ENCODE measurements at regions not wholly inside any gene's neighbourhood (a gene's known extent, or its start where the extent isn't known, plus 50 kb on each side); places are given as distances from the start of the nearest gene placed in this dataset.
"Not testable (repeated sequence)": the region's sequence is repeated elsewhere in the genome, so short reads cannot be mapped to it uniquely, and the experiment has no call there.

GRCh38 chr13:64239372-64239771, 2823.7 kb upstream of the PCDH20 start:
- no peak for DNase-seq

DNA sequence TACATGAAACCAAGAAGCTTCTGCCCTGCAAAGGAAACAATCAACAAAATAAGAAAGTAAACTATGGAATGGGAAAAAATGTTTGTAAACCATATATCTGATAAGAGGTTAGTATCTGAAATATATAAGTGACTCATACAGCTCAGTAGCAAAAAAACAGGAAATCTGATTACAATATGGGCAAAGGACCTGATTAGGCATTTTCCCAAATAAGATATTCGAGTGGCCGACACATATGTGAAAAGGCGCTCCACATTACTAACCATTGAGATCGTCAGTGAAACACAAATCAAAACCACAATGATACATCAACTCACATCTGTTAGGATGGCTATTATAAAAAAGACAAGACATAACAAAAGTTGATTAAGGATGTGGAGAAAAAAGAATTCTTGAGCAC, 2818.6 kb upstream of the PCDH20 start:
- no peak for DNase-seq

GRCh38 chr13:64223016-64223415, 2807.4 kb upstream of the PCDH20 start:
- DNase-seq = no peak

- DNase-seq = no peak
Measured at GRCh38 chr13:64206430-64207225, 2791.0 kb upstream of the PCDH20 start.

GRCh38 chr13:64202517-64202916, 2786.9 kb upstream of the PCDH20 start:
- no peak for DNase-seq

DNA sequence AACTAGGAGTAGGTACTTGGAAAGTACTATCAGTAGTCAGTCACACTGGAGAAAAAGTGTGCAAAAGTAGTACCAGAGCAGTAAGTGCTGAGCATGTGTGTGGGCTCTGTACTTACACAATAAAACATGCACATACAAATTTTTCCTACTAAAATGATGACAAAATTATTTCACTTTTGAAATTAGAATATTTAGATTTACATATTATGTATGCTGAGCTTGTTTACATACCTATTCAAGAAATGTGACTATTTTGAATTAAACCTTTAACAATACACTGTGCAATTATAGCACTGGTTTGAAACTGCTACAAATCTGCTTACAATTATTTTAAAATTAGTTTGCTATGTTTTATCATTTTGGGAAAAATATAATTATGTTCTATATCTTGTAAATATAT, 2781.6 kb upstream of the PCDH20 start:
- DNase-seq = no peak

DNA sequence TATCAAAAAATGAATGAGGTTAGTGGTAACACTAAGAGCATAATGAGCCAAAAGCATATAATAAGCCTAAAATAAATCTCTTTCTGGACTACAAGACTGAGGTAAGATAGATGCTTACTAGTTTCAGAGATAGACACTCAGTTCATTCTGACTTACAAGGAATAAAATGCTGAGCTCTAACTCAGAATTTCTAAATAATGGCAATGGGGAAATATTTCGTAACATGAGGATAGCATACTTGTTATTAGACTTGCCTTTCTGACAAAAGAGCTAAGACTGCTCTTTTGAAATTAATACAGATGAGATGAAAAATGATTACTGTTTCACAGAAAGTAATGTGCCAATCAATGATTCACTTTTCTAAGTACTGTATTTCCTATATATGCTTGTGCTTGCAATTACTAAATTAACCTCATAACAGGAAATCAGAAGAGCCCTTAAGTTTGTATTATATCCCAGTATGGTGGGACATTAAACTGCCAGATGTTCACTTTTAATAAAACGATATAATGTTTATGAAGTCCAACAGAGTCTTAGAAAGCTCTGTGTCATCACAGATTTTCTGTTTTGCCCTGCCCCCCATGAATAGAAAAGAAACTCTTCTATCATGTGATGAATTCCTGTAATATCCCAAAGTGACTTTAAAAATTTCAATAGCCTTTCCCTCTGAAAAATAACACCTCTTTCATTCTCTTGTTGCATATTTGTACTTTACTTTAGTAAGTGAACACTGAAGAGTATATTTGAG, 2771.0 kb upstream of the PCDH20 start:
- no peak for DNase-seq

GRCh38 chr13:64186071-64186470, 2770.4 kb upstream of the PCDH20 start:
- no peak for DNase-seq

DNA sequence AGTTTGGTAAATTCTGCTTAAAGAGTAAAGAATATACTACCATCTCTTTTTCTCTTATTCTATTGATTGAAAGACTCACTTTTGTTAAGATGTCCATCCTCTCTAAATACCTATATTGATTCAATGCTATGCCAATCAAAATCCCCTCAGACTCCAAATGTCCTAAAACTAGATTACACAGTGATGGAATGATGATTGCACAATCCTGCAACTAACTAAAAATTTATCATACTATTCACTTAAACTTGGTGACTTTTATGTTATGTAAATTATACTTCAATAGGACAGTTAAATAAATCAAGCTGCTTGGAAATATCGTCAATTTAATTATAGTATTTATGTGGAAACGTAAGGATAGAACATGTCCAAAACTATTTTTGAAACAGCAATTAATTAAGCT, 2765.1 kb upstream of the PCDH20 start:
- no peak for DNase-seq

DNA sequence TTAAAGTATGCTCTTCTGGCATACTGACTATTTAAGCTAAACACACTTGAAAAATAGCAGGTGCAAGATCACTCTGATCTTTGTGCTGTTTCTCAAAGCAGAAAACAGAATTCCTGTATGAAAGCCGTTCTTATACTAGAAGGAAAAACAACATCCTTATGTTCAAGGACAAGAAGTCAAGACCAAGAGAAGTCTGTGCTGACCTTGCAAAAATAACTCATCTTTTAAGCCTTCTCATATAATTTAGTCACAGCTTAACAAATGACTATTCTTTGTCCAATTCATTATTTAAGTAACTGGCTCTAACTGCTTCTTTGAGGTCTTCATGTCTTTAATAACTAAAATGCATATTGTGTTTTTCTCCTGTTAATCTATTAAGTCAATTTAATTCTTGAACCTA, 2750.2 kb upstream of the PCDH20 start:
- no peak for DNase-seq

GRCh38 chr13:64164435-64164834, 2748.8 kb upstream of the PCDH20 start:
- DNase-seq = no peak

DNA sequence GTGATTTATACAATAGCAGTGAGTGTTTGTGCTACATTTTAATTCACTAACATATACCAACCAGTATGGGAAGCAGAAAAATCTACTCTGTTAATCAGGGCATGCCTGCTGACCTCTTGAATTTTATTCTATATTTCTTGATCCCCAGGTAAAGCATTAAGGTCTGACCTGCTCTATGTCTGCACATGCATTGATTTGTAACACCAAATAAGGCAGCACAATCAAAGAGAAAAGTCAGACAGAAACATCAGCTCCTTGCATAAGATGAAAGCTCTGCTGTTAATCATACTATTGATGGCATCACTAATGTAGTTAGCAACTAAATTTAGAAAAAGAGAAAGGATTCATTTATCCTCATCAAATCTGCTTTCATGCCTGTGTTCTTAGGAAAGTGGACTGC, 2744.8 kb upstream of the PCDH20 start:
- DNase-seq = no peak

- no peak for DNase-seq
Measured at GRCh38 chr13:64158908-64159307, 2743.3 kb upstream of the PCDH20 start.

DNA sequence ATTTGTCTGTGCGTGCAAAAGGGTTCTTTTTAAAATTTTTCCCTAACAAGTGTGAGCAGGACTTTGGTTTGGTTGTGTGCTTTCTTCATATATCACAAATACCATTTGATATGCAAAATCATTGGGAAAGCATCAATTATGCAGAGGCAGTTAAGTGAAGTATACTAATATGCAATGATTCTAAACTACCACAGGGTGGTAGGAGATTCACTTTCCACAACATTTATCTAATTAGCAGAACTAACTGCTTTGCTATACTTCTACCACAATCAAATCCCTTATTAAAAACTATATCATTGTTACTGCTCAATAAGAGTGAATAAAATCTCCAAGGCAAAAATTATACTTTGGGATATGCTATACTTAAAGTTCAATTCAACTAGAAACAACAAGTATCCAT, 2738.9 kb upstream of the PCDH20 start:
- no peak for DNase-seq

- DNase-seq = no peak
Measured at GRCh38 chr13:64130600-64130999, 2715.0 kb upstream of the PCDH20 start.

DNA sequence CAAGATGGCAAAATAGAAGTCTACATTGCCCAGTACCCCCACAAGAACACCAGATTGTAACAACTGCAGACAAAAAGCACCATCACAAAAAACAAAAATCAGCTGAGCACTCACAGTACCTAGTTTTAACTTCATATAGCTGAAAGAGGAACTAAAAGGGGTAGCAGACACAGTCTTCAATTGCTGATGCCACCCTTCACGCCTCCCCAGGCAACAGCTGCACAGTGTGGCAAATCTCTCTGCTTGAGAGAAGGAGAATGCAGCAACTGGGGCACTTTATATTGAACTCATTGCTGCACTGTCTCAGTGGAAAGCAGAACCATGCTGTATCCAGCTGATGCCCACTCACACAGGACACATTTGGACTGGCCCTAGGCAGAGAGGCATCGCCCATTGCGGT, 2714.5 kb upstream of the PCDH20 start:
- no peak for DNase-seq

GRCh38 chr13:64127856-64128255, 2712.2 kb upstream of the PCDH20 start:
- DNase-seq = no peak

DNA sequence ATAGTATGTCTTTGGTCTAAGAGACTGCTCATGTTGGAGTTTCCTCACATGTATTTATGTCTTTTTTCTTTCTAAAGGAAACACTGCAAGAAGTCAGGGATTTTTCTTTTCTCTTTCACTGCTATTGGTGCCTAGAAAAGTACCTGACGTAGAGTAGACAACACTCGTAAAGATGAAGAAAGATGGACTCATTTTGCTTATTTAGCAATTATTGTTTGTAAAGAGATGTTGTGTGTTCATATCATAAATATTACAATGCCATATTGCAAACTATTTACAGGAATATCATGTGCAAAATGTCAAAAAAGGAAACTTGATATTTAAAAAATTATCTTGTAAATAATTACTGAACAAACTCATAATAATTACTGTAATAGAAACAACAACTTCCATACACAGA, 2711.5 kb upstream of the PCDH20 start:
- DNase-seq = no peak

DNA sequence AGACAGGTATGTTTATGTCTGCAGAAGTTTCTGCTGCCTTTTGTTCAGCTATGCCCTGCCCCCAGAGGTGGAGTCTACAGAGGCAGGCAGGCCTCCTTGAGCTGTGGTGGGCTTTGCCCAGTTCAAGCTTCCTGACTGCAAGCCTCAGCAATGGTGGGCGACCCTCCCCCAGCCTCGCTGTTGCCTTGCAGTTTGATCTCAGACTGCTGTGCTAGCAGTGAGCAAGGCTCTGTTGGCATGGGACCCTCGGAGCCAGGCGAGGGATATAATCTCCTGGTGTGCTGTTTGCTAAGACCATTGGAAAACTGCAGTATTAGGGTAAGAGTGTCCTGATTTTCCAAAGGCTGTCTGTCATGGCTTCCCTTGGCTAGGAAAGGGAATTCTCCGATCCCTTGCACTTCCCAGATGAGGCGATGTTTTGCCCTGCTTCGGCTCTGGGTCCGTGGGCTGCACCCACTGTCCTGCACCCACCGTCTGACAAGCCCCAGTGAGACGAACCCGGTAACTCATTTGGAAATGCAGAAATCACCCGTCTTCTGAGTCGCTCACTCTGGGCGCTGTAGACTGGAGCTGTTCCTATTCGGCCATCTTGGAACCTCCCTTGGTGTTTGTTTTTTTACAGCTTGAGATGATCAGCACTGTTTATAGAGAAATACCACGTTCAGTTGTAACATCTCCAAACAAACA, 2705.5 kb upstream of the PCDH20 start:
- not testable (repeated sequence) for DNase-seq

GRCh38 chr13:64099994-64100393, 2684.3 kb upstream of the PCDH20 start:
- DNase-seq = no peak

DNA sequence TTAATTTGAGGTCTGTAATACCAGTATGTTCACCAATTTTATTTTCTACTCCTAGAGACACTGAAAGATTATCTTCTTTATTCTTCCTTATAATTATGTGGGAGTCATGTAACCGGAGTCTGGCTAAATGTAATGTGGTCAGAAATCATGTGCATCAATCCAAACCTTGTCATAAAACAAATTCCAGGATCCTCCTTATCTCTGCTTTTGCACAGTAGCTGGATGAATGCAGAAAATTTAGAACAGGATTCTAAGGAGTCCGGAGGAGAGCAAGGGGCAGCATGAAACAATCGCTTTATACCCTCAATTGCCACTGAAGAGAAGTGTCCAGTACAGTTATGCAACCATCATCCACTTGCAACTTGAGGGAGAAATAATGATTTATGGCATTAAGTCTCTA, 2674.7 kb upstream of the PCDH20 start:
- DNase-seq = no peak

- no peak for DNase-seq
Measured at GRCh38 chr13:64088491-64088890, 2672.8 kb upstream of the PCDH20 start.

DNA sequence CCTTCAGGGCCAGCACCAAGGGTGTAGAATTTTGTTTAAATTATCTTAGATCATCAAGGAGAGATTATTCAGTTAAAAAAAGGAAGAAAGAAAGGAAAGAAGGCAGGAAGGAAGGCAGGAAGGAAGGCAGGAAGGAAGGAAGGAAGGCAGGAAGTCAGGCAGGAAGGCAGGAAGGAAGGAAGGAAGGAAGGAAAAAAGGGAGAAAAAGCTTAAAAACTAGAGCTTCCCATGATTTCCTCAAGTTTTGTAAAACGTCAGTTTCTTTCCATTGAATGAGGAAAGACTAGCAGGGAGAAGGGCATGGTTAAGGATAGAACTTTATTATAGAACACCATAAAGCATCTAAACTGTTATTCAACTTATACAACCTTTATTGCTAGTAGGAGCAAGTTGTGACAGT, 2672.0 kb upstream of the PCDH20 start:
- DNase-seq = no peak

GRCh38 chr13:64083811-64084210, 2668.2 kb upstream of the PCDH20 start:
- DNase-seq = no peak

Measured in NCI-H2107 (cell line).